GM19240 (cell line): ENCODE measurements at regions not wholly inside any gene's neighbourhood (a gene's known extent, or its start where the extent isn't known, plus 50 kb on each side); places are given as distances from the start of the nearest gene placed in this dataset.

ENCODE experiments used
- DNase-seq: peaks from one replicate; pipeline ENCODE4 v3.0.0; 2011; ENCODE audit warnings: low spot score; ENCODE audit not compliant: insufficient read length

DNA sequence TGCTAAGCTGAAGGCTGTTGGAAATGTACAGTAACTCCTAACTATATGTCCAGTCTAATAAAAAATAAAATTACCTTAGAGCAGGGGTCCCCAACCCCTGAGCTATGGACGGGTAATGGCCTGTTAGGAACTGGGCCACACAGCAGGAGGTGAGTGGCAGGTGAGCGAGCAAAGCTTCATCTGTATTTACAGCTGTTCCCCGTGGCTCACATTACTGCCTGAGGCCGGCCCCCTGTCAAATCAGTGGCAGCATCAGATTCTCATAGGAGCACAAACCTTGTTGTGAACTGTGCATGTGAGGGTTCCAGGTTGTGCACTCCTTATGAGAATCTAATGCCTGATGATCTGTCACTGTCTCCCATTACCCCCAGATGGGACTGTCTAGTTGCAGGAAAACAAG is 73.1 kb upstream of the CXCR4 start:
- DNase-seq = no peak

DNA sequence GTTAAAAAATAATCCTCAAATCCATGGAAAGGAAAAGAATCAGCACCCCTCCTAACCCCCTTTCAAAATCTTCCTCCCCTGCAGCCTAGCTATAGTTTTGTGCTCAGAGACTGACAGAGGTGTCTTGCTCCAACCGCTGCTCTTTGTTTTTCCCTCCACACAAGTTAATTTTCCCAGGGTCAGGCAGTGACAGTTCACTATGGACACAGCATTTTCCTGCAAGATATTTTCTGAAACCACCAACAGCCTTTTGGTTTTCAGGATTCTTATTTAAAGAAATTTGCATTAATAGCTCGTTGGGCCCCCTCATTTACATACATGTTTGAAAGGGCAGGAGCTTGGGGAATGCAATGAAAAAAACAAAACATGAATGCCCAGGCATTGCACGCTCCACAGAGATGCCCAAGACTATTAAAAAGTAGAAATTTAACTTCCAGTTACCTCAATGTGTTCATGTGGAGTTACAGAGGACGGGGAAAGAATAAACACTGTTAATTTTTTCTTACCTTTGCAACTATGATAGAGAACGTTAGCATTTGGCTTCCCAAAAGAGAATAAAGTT is 71.4 kb upstream of the CXCR4 start:
- DNase-seq = no peak

DNA sequence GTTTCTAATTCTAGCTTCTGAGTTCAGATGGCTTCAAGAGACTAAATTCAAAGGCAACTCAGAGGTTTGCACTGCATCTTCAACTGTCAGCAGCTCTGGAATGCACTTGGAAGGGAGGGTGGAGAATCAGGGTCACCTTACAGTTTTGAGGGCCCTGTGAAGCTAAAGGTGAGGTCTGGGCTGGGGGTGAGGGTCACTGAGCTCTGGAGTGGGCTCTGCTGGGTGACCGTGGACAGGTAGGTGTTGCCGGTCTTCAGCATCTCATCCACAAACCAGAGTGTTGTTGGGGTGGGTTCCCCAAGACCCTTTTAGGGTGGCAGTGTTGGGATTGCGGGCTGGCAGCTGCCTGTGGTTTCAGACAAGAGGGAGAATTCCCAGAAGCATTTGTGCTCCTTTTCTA is 70.1 kb upstream of the CXCR4 start:
- DNase-seq = no peak

DNA sequence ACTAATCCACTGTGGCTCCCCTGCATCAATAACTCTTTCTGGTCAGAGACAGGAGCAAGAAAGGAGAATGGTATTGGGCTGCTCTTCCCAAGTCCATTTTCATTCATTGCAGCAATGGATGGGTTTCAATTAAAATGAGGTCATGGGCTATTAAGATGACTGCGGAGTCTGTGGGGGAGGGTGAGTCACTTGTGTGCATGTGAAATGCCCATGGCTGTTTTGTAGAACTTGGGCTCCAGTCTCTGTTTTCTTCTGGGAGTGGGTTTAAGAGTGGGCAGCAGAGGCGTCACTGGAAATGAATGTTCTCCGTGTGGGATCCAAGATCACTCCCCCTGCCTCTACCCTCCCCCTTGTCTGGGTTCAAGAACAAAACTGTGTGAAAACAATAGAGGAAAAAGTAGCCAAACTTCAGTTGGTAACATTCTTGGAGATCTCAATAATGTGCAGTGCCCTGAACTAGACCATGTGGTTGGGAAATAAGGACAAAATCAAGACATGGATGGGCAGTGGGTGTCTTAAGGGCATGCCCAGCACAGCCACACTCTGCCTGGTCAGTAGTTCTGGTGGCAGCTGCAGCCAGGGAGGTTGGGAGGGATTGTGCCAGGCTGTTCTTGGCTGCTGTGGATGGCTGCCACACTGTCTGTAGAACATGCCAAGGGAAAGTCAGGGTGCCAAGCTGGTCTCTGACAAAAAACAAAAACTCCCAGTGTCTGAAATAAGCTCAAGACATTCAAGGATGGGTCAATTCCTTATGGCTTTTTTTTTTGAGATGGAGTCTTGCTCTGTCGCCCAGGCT is 68.2 kb upstream of the CXCR4 start:
- no peak for DNase-seq

DNA sequence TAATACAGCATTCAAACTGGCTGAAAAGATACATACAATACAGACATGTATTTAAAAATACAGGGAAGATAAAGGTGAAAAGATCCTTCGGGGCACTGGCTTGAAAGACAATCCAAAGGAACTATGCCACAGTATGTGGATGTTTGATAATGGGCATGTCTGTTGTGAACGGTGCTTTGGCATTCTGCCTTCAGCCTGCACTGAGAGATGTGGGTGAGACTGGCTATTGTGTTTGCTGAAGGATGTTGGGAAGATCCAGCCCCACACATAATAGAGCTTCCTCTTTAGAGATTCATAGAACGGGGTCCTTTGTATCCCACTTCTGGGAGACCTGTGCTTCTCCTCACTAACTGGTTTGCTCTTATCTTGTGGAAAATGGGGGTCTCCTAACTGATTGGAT is 65.1 kb upstream of the CXCR4 start:
- DNase-seq = no peak

DNA sequence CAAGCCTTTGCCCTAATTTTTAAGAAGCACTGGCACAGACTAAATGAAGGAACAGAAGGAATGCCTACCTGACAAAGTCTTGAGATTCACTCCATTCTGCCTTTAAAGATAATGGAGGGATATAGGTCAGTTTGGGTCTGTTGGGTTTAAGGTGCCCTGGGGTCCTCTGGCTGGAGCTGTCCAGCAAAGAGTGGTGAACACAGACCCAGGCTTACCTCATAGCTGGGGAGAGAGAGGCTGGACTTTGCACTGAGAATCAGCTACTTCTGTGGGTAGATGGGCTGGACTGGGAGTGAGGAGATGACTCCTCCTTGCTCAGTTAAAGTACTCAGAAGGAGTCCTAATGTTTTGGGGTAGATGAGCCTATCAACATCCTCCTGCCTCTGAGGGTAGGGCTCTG is 64.4 kb upstream of the CXCR4 start:
- no peak for DNase-seq

DNA sequence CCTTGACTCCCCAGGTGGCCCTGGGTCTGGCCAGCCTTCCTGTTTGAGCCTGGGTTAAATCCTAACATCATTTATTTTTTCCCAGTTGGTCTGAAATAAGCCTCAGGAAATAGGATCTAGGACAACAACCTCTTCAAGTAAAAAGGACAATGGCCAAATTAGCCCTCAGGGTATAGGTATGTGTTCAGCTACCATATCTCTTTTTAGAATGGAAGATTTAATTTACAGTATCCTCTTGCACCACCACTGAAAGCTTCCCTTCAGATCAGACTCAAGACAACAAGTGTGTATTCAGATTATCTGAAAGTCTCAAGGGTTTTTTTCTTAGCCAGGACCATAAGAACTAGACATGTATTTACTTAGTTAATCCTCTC is 61.6 kb upstream of the CXCR4 start:
- DNase-seq = no peak

DNA sequence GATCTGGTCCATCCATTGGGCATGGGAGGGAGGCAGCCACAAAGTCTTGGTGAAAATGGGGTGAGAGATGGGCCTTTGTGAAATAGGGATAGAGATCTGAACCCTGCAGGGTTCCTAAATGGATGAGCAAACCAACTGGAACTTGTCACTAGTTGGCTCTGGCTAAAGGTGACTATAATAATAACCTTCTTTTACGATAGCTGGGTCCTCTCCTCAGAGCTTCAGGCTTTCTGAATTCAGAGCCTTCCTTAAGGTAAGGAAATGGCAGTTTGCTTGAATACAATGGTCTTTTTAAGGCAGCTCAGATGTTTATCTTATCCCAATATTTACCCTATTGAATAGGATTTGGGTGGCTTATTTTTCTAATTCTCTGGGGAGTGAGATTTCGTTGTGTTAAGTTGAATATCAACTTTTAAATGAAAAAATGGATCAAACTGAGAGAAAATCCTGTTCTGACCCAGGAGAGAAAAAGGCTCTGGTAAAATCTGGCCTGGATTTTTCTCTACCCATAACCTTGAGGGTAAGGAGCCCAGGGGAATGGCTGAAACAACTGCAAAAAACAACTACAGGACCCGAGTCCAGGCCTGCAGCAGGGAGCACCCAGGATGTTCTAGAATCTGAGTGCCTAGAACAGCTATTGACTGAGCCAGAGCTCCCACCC is 61.1 kb upstream of the CXCR4 start:
- no peak for DNase-seq

DNA sequence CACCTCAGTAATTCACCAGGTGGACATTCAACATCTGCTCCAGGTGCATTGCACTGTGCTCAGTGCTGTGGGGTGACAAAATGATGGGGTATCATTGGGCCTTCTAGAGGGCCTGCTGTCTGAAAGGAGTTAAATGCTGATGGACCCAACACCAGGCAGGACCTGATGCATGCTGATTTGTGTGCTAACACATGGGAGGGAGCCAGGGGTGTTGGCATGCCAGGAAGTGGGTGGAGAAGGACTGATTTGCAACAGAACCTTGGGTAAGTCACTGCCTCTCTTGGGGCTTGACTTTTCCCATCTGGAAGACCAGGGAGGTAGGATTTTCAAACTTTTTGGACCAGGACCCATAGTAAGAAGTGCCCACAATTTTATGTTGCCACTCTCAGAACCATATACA is 57.9 kb upstream of the CXCR4 start:
- no peak for DNase-seq

DNA sequence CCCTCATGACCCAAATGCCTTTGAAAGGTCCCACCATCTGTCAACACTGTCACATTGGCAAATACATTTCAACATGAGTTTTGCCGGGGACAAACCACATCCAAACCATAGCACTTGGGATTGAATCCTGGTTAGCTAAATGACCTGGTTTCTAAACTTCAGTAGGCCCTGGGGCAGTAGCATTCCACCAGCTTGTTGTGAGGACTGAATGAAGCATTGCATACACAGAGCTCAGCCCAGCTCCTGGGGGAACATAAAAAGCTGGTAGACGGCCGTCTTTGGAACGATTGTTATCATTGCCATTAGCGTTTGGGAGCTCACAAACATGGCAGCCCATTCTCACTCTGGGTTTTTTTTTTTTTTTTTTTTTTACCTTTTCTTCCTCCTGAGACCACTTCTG is 57.5 kb upstream of the CXCR4 start:
- no peak for DNase-seq

DNA sequence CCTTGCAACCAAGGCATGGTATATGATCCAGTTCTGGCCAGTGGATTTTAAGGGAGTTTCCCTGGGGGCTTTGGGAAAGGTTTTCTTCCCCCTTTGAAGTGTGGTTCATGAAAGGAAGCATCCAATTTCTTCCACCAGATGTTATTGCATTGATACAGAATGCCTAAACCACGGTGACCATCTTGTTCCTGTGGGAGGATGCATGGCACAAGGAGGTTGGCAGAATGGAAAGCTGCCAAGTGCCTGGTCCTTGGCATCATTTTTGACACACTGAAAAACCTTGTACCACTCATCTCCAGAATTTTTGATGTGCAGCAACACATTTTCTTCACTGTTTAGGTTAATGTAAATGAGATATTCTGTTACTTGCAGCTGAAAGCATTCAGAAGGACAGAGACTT is 55.2 kb upstream of the CXCR4 start:
- no peak for DNase-seq

DNA sequence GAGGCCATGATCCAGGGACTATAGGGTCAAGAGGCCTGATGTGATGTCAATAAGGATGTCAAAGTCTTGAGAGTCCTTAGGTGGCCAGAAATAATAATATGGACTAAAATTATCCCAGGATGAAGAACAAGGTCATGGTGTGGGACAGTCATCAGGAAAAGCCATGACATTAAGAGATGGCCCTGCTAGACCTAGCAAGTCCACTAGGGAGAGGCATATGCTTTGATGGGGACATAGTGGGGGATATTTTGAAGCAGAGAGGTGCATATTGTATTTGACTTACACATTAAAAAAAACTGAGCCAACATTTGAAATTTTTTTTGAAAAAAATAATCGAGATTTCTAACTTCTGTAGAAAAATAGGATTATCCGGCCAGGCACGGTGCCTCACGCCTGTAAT is 53.3 kb upstream of the CXCR4 start:
- DNase-seq = no peak

DNA sequence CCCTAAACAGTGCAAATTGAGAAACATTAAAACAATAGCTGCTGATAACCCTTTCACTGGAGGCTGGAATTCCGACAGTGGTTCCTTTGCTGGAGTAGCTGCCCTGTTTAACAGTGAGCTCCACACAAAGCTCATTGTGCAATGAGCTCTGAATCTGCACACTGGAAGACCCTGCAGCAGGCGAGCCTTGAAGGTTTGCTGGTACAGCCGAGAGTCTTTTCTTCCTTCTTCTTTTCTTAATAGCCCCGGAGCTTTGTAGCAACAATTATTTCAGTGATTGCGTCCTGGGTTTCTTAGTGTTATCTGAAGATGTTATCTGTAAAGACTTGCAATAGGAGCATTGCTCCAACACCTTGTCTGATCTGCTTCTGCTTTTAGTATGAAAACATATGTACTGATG is 50.8 kb upstream of the CXCR4 start:
- no peak for DNase-seq

DNA sequence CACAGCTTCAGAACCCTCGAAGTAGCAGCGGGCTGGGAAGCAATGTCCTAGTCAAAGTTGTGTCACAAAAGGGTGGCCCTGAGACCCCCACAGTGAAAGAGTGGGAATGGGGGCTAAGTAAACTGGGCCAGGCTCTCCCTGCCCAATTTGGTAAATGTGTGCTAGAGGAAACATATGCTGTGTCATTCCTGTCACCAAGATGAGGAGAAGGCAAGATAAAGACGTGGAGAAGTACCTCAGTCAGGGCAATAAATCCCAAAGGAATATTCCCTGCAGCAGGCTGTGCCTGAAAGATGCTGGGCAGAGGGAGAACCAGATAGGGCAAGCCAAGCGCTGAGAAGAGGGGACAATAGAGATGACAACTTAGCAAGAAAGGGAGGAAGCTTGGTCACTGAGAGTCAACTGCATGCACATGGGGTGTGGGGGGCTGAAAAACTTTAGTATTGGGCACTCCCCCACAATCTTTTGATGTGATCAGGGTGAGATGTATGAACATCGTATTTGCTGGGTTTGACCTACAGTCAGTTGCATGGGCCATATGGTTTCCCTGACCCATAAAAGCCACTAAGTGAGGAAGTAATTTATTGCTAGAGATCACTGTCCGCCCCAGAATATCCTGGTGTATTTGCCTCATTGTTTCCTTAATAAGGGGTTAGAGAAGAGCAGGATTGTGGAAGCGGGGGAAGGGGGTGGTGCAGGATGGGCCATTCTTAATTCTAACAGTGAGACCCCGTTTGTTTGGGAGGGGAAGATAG is 49.9 kb upstream of the CXCR4 start:
- no peak for DNase-seq
